Esophagus muscularis mucosa (tissue), 4 donors: ENCODE measurements at regions not wholly inside any gene's neighbourhood (a gene's known extent, or its start where the extent isn't known, plus 50 kb on each side); places are given as distances from the start of the nearest gene placed in this dataset.
A peak's percentile ranks its signal among the peaks of the same experiment; 100 is the strongest.

Source experiments
- DNase-seq: peaks from one replicate; pipeline ENCODE4 v3.0.0-alpha.2; 2017; ENCODE audit errors: extremely low spot score
- H3K27ac ChIP-seq, 4 donors: fragments of 200-600 bp; sonication (generic); replicated peaks in 1 of 4; 1 replicate in 3 of 4; 2 replicates in 1 of 4; pipeline ENCODE4 v1.5.1; 2016 to 2019; ENCODE audit warnings: mild to moderate bottlenecking in 1 of 4
- H3K27me3 ChIP-seq, 4 donors: fragments of 200-600 bp; sonication (generic); one replicate each; pipeline versions ENCODE4 v1.5.1 to v1.6.0; 2016 to 2019
- H3K36me3 ChIP-seq, 4 donors: fragments of 200-600 bp; sonication (generic); one replicate each; pipeline ENCODE4 v1.5.1; 2016 to 2019
- H3K4me1 ChIP-seq, 4 donors: fragments of 200-600 bp; sonication (generic); one replicate each; pipeline ENCODE4 v1.5.1; 2016 to 2019
- H3K4me3 ChIP-seq, 4 donors: fragments of 200-600 bp; sonication (generic); 1 replicate in 2 of 4; 2 replicates in 2 of 4; pipeline ENCODE4 v1.5.1; 2016 to 2019; ENCODE audit warnings: mild to moderate bottlenecking in 4 of 4, moderate library complexity in 1 of 4
- H3K9me3 ChIP-seq, 4 donors: fragments of 200-600 bp; sonication (generic); 1 replicate in 3 of 4; 2 replicates in 1 of 4; pipeline ENCODE4 v1.5.1; 2016 to 2019
- EP300 ChIP-seq: sonication (generic); formaldehyde crosslinking; IDR thresholded peaks from one replicate; pipeline ENCODE4 v1.6.1; 2017; ENCODE audit warnings: antibody characterized with exemption
- POLR2A ChIP-seq: fragments of 450-650 bp; IDR thresholded peaks from one replicate; pipeline ENCODE4 v1.6.1; 2017; ENCODE audit warnings: antibody characterized with exemption, moderate library complexity, mild to moderate bottlenecking, low read depth
- POLR2AphosphoS5 ChIP-seq, 2 donors: sonication (generic); formaldehyde crosslinking; IDR thresholded peaks; one replicate each; pipeline ENCODE4 v1.6.1; 2017; ENCODE audit warnings: antibody characterized with exemption in 2 of 2
- WGBS: methylation state at CpG from one replicate; pipeline ENCODE4 v1.1.5; 2018; 5-methylcytosine and 5-hydroxymethylcytosine counted together
- intact Hi-C: fragments of 100-400 bp; cut with DNase I; formaldehyde crosslinking; loops from one replicate; pipeline ENCODE4 v1.15.1; 2023
- TF ChIP-seq, protein P1 (sequence below), 3 experiments: fragments of 200-600 bp in 2 of 3; fragments of 450-650 bp in 1 of 3; sonication (generic) in 2 of 3; IDR thresholded peaks; one replicate each; pipeline ENCODE4 v1.5.1; 2017 to 2019; ENCODE audit warnings: antibody characterized with exemption in 3 of 3, mild to moderate bottlenecking in 2 of 3, moderate library complexity in 1 of 3

DNA sequence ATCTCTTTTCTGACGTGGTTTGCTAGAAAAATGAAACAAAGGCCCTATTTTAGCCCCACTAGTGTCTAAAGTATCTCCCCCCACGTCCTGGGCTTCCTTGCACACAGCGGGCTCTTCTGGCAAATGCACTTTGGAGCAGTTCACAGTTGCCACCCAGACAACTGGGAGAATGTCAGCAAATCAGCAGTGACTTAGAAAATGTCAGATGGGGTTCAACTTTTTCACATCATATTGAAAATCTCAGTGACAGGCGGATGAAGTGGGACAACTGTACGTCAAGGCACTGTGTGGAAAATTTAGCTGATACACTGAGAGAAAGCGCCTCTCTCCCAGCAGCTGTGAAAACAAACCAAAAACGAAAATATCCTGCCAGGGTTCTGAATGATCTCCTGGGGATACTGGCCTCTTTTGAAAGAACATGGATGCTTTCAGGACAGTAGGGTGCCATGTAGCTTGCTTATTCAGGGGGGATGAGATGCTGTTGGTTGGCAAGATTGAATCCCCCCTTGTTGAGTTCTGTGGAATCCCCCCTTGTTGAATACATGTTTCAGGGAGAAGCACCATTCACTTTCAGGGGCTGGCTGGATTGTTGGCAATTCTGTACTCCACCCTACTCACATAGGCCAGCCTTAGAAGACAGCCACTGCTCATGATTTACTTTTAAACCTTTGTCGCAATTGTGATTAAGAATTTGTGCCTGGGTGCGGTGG, 372.8 kb upstream of the CELF2 start:
- no peaks in the 10 kb centered on the region for H3K36me3 ChIP-seq
- intact Hi-C loops, result no loop called here
- WGBS, result 62% methylated on average over 8 of the region's 9 CpGs
- H3K27ac ChIP-seq, result peak overlapping the region; percentile 32 to 64 (median 59)
- peak; percentile 42 for DNase-seq
- H3K9me3 ChIP-seq, result no peaks in the 10 kb centered on the region
- no peaks in the 10 kb centered on the region for H3K27me3 ChIP-seq
- H3K4me3 ChIP-seq, result no peak overlapping the region
- TF ChIP-seq, protein P1, sequence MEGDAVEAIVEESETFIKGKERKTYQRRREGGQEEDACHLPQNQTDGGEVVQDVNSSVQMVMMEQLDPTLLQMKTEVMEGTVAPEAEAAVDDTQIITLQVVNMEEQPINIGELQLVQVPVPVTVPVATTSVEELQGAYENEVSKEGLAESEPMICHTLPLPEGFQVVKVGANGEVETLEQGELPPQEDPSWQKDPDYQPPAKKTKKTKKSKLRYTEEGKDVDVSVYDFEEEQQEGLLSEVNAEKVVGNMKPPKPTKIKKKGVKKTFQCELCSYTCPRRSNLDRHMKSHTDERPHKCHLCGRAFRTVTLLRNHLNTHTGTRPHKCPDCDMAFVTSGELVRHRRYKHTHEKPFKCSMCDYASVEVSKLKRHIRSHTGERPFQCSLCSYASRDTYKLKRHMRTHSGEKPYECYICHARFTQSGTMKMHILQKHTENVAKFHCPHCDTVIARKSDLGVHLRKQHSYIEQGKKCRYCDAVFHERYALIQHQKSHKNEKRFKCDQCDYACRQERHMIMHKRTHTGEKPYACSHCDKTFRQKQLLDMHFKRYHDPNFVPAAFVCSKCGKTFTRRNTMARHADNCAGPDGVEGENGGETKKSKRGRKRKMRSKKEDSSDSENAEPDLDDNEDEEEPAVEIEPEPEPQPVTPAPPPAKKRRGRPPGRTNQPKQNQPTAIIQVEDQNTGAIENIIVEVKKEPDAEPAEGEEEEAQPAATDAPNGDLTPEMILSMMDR (IDR thresholded peaks at IDR 0.05), result no peak
- no peak for TF ChIP-seq EP300
- no peak for TF ChIP-seq POLR2A
- peaks cover 15 to 35% (median 19%) of the 10 kb centered on the region in 4 donors for H3K4me1 ChIP-seq

DNA sequence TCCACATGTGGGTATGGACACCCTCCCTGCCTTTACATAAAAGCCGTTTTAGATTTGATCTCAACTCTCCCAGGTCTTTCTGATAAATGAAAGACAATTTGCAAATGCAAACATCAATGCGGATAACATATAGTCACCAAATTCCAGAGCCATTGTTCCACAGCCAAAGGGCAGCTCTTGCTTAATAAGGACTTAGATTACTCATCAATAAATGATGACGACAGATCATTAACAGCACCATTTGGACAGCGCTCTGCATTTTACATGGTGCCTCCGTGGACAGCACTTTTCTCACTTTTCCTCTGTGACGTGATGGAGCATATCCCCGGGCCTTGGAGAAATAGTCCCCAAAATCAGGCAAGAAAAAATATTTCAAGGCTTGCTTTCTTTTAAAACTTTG, 370.3 kb upstream of the CELF2 start:
- Histone ChIP-seq H3K4me1 (peaks cover 8 to 29% (median 12%) of the 10 kb centered on the region in 4 donors), H3K27me3 (no peaks in the 10 kb centered on the region), H3K27ac (no peak overlapping the region), H3K36me3 (no peaks in the 10 kb centered on the region), H3K9me3 (no peaks in the 10 kb centered on the region), H3K4me3 (no peak overlapping the region)
- WGBS, result 87% methylated on average over 7 of the region's 7 CpGs
- TF ChIP-seq POLR2AphosphoS5 (IDR thresholded peaks at IDR 0.05) (no peak), EP300 (no peak)
- intact Hi-C loops, result no loop called here
- DNase-seq, result peak; percentile 70

DNA sequence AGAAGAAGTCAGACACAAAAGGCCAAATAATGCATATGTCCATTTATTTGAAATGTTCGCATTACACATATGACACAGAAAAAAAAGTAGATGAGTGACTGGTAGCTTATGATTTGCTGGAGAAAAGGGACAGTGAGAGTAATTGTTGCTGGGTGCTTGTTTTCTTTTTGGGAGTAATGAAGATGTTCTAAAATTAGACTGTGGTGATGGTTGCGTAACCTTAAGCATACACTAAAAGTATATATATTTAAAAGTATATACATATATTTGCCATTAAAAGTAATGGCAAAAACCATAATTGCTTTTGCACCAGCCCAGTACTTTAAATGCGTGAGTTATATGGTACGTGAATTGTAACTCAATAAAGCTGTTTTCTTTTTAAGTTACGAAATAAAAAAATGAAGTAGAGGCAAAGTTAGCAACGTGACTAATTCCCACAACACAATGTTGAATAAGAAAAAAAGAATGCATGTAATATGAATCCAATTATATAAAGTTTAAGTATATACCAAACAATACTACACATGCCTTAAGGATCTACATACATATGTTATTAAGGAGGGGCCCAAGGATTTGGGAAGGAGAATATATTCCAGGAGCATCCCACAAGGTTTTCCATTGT, 360.4 kb upstream of the CELF2 start:
- intact Hi-C loops, result no loop called here
- no peak for DNase-seq
- no peaks in the 10 kb centered on the region for H3K36me3 ChIP-seq
- WGBS, result 87% methylated on average over 6 of the region's 6 CpGs
- peaks cover 0 to 25% (median 8%) of the 10 kb centered on the region in 4 donors for H3K4me1 ChIP-seq
- TF ChIP-seq, protein P1 (IDR thresholded peaks at IDR 0.05), result no peak
- TF ChIP-seq POLR2AphosphoS5 (IDR thresholded peaks at IDR 0.05) (no peak), POLR2A (no peak), EP300 (no peak)
- no peaks in the 10 kb centered on the region for H3K9me3 ChIP-seq
- no peak overlapping the region for H3K27ac ChIP-seq
- no peak overlapping the region for H3K4me3 ChIP-seq
- no peaks in the 10 kb centered on the region for H3K27me3 ChIP-seq

DNA sequence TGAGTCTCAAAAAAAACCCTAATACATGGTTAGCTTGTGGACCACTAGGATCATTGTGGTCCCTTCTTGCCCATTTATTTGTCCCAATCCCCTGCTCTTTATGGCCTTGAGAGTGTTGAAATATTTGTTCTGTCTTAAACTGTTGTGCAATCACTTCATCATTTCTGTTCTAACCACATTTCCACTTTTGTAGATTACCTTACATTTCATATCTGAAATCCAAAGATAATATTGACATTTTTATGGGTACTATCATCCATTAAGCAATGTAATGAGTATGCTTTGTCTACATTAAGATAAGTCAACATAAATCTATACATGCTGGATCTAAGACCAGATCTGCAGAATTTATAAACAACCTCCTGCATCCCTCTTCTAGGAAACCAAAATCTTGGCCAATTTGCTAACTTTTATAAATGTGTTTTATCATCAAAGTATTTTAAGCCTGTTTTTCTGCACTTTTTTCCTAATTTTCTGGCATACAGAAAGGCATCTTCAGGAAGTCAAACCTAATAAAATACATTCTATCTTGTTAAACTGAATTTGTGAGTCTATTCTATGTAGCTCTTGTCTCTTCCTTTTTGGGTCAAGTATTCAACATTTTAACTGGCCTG, 359.4 kb upstream of the CELF2 start:
- Histone ChIP-seq H3K36me3 (no peaks in the 10 kb centered on the region), H3K27me3 (no peaks in the 10 kb centered on the region), H3K27ac (peak overlapping the region in 1 of 4 donors; percentile 8), H3K4me3 (no peak overlapping the region), H3K4me1 (peaks cover 0 to 31% (median 8%) of the 10 kb centered on the region in 4 donors), H3K9me3 (no peaks in the 10 kb centered on the region)
- DNase-seq, result no peak
- no peak for TF ChIP-seq EP300
- TF ChIP-seq POLR2AphosphoS5 (IDR thresholded peaks at IDR 0.05), result no peak
- no peak for TF ChIP-seq POLR2A
- TF ChIP-seq, protein P1 (IDR thresholded peaks at IDR 0.05), result no peak
- intact Hi-C loops, result no loop called here

DNA sequence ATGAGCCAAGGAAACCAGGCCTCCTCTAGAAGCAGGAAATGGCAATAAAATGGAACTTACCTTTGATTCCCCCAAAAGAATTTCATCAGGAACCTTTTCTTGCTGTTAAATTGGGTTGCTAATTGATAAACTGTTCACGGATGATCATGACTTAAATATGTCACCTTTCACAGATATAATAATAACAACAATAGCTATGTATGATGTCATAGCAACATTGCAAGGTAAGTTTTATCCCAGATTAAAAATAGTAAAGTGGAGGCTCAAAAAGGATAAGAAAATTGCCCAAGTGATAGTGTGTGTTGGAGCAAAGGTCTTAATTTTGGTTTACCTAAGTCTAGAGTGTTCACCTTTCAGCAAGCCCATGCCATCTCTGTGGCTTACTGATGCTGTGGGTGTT, 357.6 kb upstream of the CELF2 start:
- no peak for DNase-seq
- TF ChIP-seq, protein P1 (IDR thresholded peaks at IDR 0.05), result no peak
- TF ChIP-seq POLR2AphosphoS5 (IDR thresholded peaks at IDR 0.05) (no peak), POLR2A (no peak), EP300 (no peak)
- intact Hi-C loops, result no loop called here
- WGBS, result 90% methylated on average over 1 of the region's 1 CpG
- Histone ChIP-seq H3K27ac (no peak overlapping the region), H3K27me3 (no peaks in the 10 kb centered on the region), H3K9me3 (no peaks in the 10 kb centered on the region), H3K36me3 (no peaks in the 10 kb centered on the region), H3K4me3 (no peak overlapping the region), H3K4me1 (peaks cover 0 to 31% (median 8%) of the 10 kb centered on the region in 4 donors)
